Prostate gland (tissue), 2 donors: ENCODE measurements at regions not wholly inside any gene's neighbourhood (a gene's known extent, or its start where the extent isn't known, plus 50 kb on each side); places are given as distances from the start of the nearest gene placed in this dataset.

Source experiments
- CTCF ChIP-seq, 4 experiments: fragments of 200-600 bp in 2 of 4; fragments of 450-650 bp in 2 of 4; sonication (generic) in 2 of 4; IDR thresholded peaks; 1 replicate in 3 of 4; 2 replicates in 1 of 4; pipeline ENCODE4 v1.5.1; 2016 to 2019; ENCODE audit warnings: antibody characterized with exemption in 4 of 4, mild to moderate bottlenecking in 2 of 4, moderate library complexity in 2 of 4
- POLR2A ChIP-seq: fragments of 450-650 bp; IDR thresholded peaks from one replicate; pipeline ENCODE4 v1.6.1; 2016; ENCODE audit warnings: antibody characterized with exemption, mild to moderate bottlenecking
- POLR2AphosphoS5 ChIP-seq: sonication (generic); formaldehyde crosslinking; IDR thresholded peaks from one replicate; pipeline ENCODE4 v1.6.1; 2017; ENCODE audit warnings: antibody characterized with exemption

GRCh38 chr10:121266370-121266769, 331.9 kb downstream of the FGFR2 start:
- TF ChIP-seq CTCF (IDR thresholded peaks at IDR 0.05) (no peak), POLR2AphosphoS5 (no peak), POLR2A (no peak)
